HL-60 (cell line): ENCODE measurements at regions not wholly inside any gene's neighbourhood (a gene's known extent, or its start where the extent isn't known, plus 50 kb on each side); places are given as distances from the start of the nearest gene placed in this dataset.

ENCODE experiments used
- DNase-seq, 2 experiments: peaks; one replicate each; pipeline ENCODE4 v3.0.0-alpha.2; 2010 to 2020; ENCODE audit warnings: low read depth in 1 of 2, low spot score in 1 of 2
- H3K27ac ChIP-seq: fragments of 250-450 bp; sonication (Bioruptor Pico); replicated peaks from 2 replicates; pipeline ENCODE4 v1.5.1; 2020; ENCODE audit warnings: mild to moderate bottlenecking, moderate library complexity
- H3K27me3 ChIP-seq: fragments of 250-450 bp; sonication (Bioruptor Pico); 2 replicates; pipeline ENCODE4 v1.5.1; 2021; ENCODE audit warnings: mild to moderate bottlenecking, moderate library complexity; ENCODE audit not compliant: insufficient read depth, poor library complexity, severe bottlenecking
- H3K4me3 ChIP-seq: replicated peaks from 2 replicates; pipeline ENCODE4 v1.5.1; 2011; ENCODE audit warnings: mild to moderate bottlenecking, control low read depth, low read length; ENCODE audit not compliant: insufficient read depth
- CTCF ChIP-seq: IDR thresholded peaks from one replicate; pipeline ENCODE4 v1.5.1; 2011; ENCODE audit warnings: low read length, control low read depth, inconsistent platforms; ENCODE audit not compliant: insufficient read depth
- GABPA ChIP-seq: IDR thresholded peaks from 2 replicates; pipeline ENCODE4 v1.6.1; 2012; ENCODE audit warnings: low read depth
- POLR2AphosphoS5 ChIP-seq: IDR thresholded peaks from 2 replicates; pipeline ENCODE4 v1.6.1; 2012; ENCODE audit warnings: low read depth
- REST ChIP-seq: IDR thresholded peaks from 2 replicates; pipeline ENCODE4 v1.6.1; 2012; ENCODE audit warnings: low read depth; ENCODE audit not compliant: insufficient replicate concordance
- SPI1 ChIP-seq: IDR thresholded peaks from 2 replicates; pipeline ENCODE4 v1.6.1; 2012; ENCODE audit warnings: low read depth, mild to moderate bottlenecking, borderline replicate concordance

GRCh38 chr7:69342154-69342884 is 256.0 kb upstream of the AUTS2 start:
- Histone ChIP-seq H3K27ac (no peak overlapping the region), H3K4me3 (no peak overlapping the region), H3K27me3 (no peaks in the 10 kb centered on the region)
- no peak for DNase-seq
- TF ChIP-seq GABPA (no peak), SPI1 (no peak), POLR2AphosphoS5 (no peak), REST (no peak), CTCF (no peak)

GRCh38 chr7:69349291-69349690 is 249.0 kb upstream of the AUTS2 start:
- no peak for TF ChIP-seq POLR2AphosphoS5
- no peak for TF ChIP-seq SPI1
- TF ChIP-seq CTCF: no peak
- no peak for TF ChIP-seq GABPA
- no peak for TF ChIP-seq REST
- no peaks in the 10 kb centered on the region for H3K27me3 ChIP-seq
- H3K4me3 ChIP-seq: no peak overlapping the region
- no peak overlapping the region for H3K27ac ChIP-seq
- DNase-seq: no peak

GRCh38 chr7:69358163-69358821 is 240.0 kb upstream of the AUTS2 start:
- Histone ChIP-seq H3K27me3 (no peaks in the 10 kb centered on the region), H3K27ac (no peak overlapping the region), H3K4me3 (no peak overlapping the region)
- DNase-seq: no peak
- TF ChIP-seq GABPA: no peak
- TF ChIP-seq REST: no peak
- no peak for TF ChIP-seq POLR2AphosphoS5
- TF ChIP-seq CTCF: no peak
- TF ChIP-seq SPI1: no peak
